ENCODE measurements at regions not wholly inside any gene's neighbourhood (a gene's known extent, or its start where the extent isn't known, plus 50 kb on each side); places are given as distances from the start of the nearest gene placed in this dataset.
"Not testable (repeated sequence)": the region's sequence is repeated elsewhere in the genome, so short reads cannot be mapped to it uniquely, and the experiment has no call there.

GRCh38 chr12:88360343-88360742, 218.2 kb downstream of the TMTC3 start:
- no peak for DNase-seq (ENCODE audit: extremely low read depth in 1 of 11, low read depth in 9 of 11, low spot score in 4 of 11)

GRCh38 chr12:88361493-88361892, 218.8 kb downstream of the KITLG start:
- DNase-seq (ENCODE audit: extremely low read depth in 1 of 11, low read depth in 9 of 11, low spot score in 4 of 11), result no peak

GRCh38 chr12:88362439-88362838, 217.8 kb downstream of the KITLG start:
- no peak for DNase-seq (ENCODE audit: extremely low read depth in 1 of 11, low read depth in 9 of 11, low spot score in 4 of 11)

DNA sequence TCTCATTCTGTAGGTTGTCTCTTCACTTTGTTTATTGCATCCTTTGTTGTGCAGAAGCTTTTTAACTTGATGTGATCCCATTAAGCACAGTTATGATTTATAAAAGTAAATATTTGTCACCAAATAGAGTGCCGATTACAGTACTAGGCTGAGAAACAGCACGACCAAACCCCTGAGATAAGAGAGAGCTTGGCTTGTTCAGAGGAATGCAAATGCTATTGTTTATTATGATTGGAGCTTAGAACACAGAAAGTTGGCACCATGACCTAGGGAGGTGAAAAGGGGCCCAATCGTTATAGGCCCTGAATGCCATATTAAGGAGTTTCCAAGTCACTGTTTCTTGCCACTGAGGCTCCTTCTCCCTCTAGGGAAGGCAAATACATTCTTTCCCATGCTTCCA, 214.9 kb downstream of the KITLG start:
- DNase-seq (ENCODE audit: extremely low read depth in 1 of 11, low read depth in 9 of 11, low spot score in 4 of 11), result no peak

DNA sequence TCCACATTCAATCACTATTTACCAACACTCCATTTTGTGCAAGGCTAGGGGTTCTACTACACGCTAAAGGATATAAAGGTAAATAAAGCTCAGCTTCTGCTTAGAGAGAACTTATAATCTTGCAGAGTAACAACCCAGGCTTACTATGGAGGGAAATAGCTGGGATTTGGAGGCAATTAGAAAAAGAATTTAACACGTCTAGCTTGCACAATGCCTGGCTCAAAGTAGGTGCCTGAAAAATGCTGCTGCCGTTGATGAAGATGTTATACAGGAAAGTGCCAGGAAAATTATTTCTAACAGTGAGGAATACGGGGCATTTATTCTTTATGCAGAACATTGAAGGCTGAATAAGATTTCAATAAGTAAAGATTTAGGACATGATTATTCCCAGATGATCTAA, 214.2 kb downstream of the KITLG start:
- no peak for DNase-seq (ENCODE audit: extremely low read depth in 1 of 11, low read depth in 9 of 11, low spot score in 4 of 11)

GRCh38 chr12:88367231-88367630, 213.0 kb downstream of the KITLG start:
- DNase-seq (ENCODE audit: extremely low read depth in 1 of 11, low read depth in 9 of 11, low spot score in 4 of 11), result no peak

DNA sequence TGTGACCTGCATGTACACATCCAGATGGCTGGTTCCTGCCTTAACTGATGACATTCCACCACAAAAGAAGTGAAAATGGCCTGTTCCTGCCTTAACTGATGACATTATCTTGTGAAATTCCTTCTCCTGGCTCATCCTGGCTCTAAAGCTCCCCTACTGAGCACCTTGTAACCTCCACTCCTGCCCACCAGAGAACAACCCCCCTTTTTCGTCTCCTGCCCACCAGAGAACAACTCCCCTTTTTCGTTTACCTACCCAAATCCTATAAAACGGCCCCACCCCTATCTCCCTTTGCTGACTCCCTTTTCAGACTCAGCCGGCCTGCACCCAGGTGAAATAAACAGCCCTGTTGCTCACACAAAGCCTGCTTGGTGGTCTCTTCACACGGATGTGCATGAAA, 212.2 kb downstream of the KITLG start:
- DNase-seq (ENCODE audit: extremely low read depth in 1 of 11, low read depth in 9 of 11, low spot score in 4 of 11), result not testable (repeated sequence)

GRCh38 chr12:88371416-88372183, 208.7 kb downstream of the KITLG start:
- no peak for DNase-seq (ENCODE audit: extremely low read depth in 1 of 11, low read depth in 9 of 11, low spot score in 4 of 11)

DNA sequence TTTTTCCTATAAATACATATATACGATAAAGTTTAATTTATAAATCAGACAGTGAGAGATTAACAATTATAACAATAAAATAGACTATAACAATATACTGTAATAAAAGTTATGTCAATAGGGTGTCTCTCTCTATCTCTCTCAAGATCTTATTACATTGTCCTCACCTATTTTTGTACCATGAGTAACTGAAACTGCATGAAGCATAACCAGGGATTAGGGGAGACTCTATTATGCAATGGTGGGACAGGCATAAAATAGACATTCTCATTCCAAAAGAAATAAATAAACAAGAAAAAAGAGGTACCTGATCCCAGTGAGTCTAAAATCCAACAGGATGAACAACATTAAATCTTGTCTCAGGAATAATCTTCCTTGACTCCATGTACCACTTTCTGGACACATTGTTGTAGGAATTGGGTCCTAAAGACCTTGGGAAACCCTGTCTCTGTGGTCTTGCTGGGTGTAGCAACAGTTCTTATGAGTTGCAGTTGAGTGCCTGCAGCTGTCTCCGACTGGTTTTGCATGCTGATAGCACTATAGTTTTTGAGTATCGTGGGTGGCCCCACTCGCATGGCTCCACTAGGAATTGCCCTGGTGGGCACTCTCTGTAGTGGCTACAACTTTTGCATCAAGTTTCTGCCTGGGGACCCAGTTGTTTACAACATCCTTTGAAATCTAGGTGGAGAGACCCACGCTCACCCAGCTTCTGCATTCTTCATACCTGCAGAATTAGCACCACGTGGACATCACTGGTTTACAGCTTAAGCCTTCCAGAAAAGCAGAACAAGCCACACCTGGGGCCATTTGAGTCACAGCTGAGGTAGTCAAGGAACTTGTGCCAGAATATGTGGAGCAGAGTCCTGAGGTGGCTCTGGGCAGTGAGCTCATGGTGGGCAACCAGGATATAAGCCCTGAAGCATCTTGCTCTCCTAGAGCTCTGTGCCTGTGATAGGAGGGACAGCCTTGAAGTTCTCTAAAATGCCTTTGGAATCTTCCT, 204.7 kb downstream of the KITLG start:
- DNase-seq (ENCODE audit: extremely low read depth in 1 of 11, low read depth in 9 of 11, low spot score in 4 of 11), result no peak

- DNase-seq (ENCODE audit: extremely low read depth in 1 of 11, low read depth in 9 of 11, low spot score in 4 of 11), result no peak
Measured at GRCh38 chr12:88377973-88378372, 202.3 kb downstream of the KITLG start.

DNA sequence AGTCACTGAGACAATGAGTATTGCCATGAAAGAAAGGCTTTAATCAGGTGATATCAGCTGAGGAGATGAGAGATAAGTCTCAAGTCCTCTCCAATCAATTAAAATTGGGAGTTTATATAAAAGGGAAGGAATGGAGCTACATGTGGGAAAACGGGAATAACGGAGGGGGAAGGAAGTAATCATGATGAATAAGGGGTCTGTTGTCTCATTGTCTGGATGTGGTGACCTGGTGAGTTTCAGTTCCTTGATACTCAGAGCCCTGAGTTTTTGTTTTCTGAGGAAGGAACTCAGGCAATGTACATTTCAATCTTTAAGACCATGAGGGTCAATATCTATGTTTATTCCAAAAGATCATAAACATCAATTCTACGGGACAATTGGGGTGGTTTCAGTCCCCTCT, 198.8 kb downstream of the KITLG start:
- DNase-seq (ENCODE audit: extremely low read depth in 1 of 11, low read depth in 9 of 11, low spot score in 4 of 11), result no peak

DNA sequence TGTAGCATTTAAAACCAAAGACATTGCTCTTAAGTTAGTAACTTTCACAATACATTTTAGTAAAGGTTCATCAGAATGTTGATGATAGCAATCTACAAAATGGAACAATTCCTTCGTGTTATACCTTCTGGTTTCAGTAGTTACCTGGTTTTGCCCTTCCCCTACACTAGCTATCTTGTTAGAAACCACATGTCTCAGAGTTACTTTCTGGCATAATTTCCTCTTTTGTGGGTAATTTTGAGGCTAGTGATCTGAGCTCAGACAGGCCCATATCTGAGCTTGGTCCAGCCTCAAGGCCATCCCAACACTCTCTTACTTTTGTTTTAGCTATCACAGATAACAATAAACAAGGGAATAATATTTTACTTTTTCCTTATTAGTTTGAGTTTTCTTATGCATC, 196.9 kb downstream of the KITLG start:
- DNase-seq (ENCODE audit: extremely low read depth in 1 of 11, low read depth in 9 of 11, low spot score in 4 of 11), result no peak

DNA sequence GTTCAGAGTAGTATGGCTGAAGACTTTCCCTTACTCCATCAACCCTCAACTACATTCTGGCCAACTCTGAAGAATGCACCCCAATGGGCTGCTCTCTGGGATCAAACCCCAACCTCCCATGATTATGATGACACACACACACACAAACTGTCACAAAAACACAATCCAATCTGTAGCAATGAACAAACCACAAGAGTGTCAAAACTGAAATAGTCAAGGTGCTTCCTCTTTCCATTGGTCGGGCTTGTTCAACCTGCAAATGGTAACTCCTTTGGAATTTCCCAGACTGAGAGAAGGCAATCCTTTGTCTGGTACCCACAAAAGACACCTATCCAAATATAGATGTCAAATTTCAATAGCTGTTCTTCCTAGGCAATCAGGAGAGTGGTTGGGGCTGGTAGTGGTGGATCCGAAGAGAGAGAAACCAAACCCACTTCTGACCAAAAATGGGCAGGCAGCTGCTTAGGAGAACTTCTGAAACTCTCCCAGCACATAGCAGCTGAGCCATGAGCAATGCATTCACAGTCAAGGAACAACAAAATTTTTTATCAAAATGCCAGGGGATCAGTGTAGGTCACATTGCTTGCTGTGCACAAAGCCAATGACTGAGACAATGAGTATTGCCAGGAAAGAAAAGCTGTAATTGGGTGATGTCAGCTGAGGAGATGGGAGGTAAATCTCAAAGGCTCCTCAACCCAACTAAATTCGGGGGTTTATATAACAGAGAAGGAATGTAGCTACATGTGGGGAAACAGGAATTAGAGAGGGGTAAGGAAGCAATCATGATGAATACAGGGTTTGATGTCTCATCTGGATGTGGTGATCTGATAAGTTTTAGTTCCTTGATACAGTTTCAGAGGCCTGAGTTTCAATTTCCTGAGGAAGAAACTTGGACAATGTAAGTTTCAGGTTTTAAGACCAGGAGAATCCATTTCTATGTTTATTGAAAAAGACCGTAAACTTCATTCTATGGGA, 191.4 kb downstream of the KITLG start:
- DNase-seq (ENCODE audit: extremely low read depth in 1 of 11, low read depth in 9 of 11, low spot score in 4 of 11), result no peak

GRCh38 chr12:88390811-88391210, 189.5 kb downstream of the KITLG start:
- no peak for DNase-seq (ENCODE audit: extremely low read depth in 1 of 11, low read depth in 9 of 11, low spot score in 4 of 11)

DNA sequence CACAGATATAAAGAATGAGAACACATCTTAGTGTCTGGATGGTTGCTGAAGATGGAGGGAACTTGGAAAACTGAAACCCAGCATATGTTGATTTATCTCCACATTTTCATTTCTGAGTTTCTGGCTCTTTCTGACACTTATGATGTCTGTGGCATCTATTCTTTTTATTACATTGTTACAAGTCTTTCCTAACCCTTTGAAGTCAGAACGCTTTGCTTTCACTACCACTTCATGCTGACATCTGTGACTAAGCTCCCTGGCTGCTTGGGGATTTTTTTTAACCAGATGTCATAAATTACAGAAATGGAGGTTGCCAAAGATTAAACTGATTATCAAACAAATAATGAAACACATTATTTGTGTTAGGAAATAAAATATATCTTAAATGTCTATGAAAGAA, 188.7 kb downstream of the KITLG start:
- DNase-seq (ENCODE audit: extremely low read depth in 1 of 11, low read depth in 9 of 11, low spot score in 4 of 11), result no peak

DNA sequence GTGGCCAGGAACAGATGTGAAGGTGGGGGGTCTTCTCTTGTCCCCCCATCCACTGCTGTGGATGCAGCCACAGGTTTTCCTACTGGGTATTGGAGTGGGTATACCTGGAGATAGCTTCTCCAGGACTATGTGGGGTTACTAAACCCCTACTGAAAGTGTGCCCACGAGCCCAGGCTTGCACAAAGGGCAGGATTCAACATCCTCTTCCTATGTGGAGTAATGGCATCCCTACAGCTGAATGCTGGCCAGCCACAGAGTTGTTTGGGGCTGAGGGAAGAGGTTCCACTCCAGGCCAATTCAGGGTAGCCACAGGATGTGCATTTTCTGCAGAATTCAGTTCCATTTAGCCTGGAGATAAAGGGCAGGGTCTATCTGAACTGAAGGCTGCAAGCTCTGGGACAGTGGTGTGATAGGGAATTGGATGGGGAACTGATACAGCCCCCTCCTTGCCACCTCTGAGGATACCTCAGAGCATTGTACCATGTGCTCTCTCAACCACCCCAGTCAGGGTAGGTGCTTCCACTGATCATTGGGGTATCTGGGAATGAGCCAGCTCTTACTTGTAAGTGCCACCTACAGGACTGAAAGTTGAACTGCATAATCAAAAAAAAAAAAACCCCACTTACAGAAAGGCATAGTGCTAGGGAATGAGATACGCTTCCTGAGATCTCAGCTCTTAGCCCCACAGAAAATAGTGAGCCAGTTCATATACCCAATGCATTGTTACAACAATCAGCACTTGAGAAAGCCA, 187.1 kb downstream of the KITLG start:
- no peak for DNase-seq (ENCODE audit: extremely low read depth in 1 of 11, low read depth in 9 of 11, low spot score in 4 of 11)

DNA sequence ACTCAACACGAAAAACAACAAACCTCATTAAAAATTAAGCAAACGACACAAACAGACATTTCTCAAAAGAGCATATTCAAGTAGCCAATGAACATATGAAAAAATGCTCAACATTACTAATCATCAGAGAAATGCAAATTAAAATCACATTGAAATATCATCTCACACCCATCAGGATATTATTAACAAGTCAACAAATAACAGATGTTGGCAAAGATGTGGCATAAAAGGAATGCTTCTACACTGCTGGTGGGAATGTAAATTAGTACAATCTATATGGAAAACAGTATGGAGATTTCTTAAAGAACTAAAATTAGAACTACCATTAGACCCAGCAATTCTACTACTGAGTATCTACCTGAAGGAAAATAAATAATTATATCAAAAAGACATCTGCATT, 182.2 kb downstream of the KITLG start:
- no peak for DNase-seq (ENCODE audit: extremely low read depth in 1 of 11, low read depth in 9 of 11, low spot score in 4 of 11)

DNA sequence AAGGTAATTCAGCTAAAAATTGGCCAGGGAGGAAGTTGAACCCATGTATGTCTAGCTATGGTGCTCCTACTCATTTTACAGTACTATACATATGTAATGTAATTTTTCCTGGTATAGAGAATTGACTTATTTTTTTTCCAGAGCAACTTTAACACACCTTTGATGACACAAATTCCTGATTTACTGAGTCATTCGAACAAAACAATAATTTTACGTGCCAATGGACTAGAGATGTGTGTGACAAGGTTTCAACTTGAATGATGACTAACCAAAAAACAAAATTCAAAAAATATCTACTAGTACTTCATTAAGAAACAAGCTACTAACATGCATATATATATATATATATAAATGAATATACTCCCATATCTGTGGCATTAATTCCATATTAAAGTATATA, 180.5 kb downstream of the KITLG start:
- no peak for DNase-seq (ENCODE audit: extremely low read depth in 1 of 11, low read depth in 9 of 11, low spot score in 4 of 11)
